ENCODE measurements at regions not wholly inside any gene's neighbourhood (a gene's known extent, or its start where the extent isn't known, plus 50 kb on each side); places are given as distances from the start of the nearest gene placed in this dataset.

GRCh38 chr10:111998728-111999127, 184.8 kb downstream of the GPAM start:
- no peak for TF ChIP-seq CTCF (conservative IDR thresholded peaks at IDR 0.05; ENCODE audit: low read depth in 2 of 2)
- no peak for TF ChIP-seq EZH2phosphoT487 (IDR thresholded peaks at IDR 0.05; ENCODE audit: unreplicated experiment)
- TF ChIP-seq ZNF114 (CRISPR knock-in tag; IDR thresholded peaks at IDR 0.05) = no peak
